Epithelial cell of esophagus (primary cell): ENCODE measurements at regions not wholly inside any gene's neighbourhood (a gene's known extent, or its start where the extent isn't known, plus 50 kb on each side); places are given as distances from the start of the nearest gene placed in this dataset.
"Not testable (repeated sequence)": the region's sequence is repeated elsewhere in the genome, so short reads cannot be mapped to it uniquely, and the experiment has no call there.

Experiments
- DNase-seq: peaks from one replicate; pipeline ENCODE4 v3.0.0; 2010; ENCODE audit warnings: low read depth
- H3K4me3 ChIP-seq: 2 replicates; pipeline ENCODE4 v1.5.1; 2011; ENCODE audit warnings: mild to moderate bottlenecking, low read length, control low read depth
- CTCF ChIP-seq: IDR thresholded peaks from 2 replicates; pipeline ENCODE4 v1.5.1; 2011; ENCODE audit warnings: low read depth, mild to moderate bottlenecking, low read length, control low read depth, inconsistent platforms; ENCODE audit not compliant: insufficient read depth; ENCODE audit errors: missing control alignments

DNA sequence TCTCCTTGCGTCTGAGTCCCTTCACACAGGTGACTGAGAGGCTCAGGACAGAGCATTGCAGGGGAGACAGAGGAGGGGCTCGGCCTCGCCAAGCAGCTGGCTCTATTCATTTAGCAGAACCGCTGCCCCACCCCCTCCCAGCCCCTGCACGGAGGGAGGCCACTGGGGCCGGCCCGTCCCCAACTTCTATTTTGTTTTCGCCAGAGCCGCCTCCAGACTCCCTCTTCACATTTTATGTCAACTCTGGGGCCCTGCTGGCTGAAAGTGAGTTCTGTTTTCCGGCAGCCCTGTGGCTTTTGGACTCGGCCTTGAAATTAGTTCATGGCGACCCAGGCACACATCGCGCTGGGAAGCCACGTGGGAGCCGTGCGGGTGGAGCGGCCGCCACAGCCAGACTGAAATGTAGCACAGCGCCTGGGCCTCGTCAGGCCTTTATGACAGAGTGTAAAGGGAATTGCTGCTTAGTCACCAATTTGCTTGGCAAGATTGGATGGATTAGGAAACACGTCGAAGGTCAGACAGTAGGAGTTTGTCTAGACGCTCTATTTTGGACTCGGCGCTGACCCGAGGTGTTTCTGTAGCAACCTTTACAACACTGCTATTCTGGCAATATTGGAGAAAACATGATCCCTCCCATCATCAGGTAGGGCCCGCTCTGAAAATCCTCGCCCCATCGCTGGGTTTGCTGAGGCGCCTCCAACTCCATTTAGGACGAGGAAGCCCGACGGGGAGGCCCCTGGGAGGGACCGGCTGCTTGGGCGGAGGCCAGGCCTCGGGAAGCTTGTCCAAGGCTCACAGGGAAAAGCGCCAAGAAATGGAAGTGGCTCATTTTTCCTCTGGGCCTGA lies 90.7 kb upstream of the CTDP1 start:
- TF ChIP-seq CTCF: no peak
- H3K4me3 ChIP-seq: no peak overlapping the region
- peak; percentile 16 for DNase-seq

GRCh38 chr18:79589601-79590091 lies 90.0 kb upstream of the CTDP1 start:
- no peak overlapping the region for H3K4me3 ChIP-seq
- TF ChIP-seq CTCF: no peak
- DNase-seq: no peak

DNA sequence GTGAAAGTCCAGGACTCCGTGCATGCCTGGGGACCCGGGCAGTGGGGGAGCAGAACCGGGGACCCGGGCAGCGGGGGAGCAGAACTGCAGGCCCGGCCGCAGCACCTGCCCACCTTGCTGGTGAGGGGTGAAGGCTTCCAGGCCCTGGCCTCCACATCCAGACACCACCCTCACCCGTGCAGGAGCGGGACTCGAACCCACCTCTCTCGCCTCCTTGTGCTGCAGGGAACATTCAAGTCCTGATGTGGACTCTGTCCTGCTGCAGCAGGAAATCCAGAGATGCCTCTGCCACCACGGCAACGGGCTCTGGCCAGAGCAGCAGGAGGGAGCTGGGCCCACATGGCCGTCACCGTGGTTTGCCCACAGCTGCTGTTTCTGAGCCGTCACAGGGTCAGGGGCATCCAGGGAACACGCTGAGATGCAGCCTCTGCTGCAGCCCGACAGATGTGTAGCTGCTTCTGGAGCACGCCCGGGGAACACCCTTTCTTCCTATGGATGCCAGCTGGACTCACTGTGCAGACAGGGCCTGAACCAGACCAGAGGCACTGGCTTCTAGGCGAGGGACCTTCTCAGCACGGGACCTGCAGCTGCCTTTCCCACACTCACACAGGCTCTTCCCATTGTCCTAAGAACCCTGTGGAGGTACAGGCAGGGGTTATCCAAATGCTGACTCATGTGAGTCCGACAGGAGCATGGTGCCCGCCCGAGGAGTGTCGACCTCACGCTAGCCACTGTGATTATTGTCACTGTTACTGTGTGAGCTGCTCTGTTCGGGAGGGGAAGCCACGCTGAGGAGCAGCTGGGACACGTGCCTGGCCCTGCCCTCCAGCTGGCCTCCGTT lies 89.2 kb upstream of the CTDP1 start:
- no peak for TF ChIP-seq CTCF
- no peak for DNase-seq

DNA sequence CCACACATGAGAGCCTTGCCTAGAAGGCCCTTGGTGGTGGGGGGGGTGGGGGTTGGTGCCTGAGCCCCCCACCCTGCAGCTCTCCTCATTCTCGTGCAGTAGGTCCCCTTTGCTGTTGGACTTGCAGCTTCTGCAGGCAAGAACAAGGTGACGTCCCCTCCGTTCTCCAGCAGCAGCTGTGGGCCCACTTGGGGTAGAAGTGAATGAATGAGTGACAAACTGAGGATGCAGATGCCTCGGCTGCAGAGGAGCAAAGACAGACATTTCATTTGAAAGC lies 88.6 kb upstream of the CTDP1 start:
- no peak for TF ChIP-seq CTCF
- no peak overlapping the region for H3K4me3 ChIP-seq
- DNase-seq: no peak

More for the DNA sequence above, 89.2 kb upstream of the CTDP1 start:
- no peak overlapping the region for H3K4me3 ChIP-seq

- H3K4me3 ChIP-seq: not testable (repeated sequence)
These were observed 86.9 kb upstream of the CTDP1 start for GRCh38 chr18:79592684-79593083.

DNA sequence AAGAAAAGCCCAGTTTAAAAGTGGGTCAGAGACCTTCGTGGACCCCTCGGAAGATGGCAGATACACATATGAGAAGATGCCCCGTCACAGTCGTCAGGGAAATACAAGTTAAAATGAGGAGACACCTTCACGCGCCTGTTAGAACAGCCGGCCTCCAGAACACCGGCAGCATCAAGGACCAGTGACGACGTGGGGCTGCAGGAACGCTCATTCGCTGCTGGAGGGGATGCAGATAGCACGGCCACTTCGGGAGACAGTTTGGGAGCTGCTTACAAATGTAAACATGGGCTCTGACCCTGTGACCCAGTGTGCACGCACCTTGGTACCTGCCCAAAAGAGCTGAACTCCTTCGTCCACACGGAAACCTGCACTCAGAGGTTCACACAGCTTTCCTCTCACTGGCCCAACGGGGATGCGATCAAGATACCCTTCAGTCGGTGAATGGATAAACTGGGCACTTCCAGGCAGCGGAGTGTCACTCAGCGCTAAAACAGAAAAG lies 83.7 kb upstream of the CTDP1 start:
- TF ChIP-seq CTCF: no peak
- DNase-seq: no peak
- no peak overlapping the region for H3K4me3 ChIP-seq

More at GRCh38 chr18:79592684-79593083, 86.9 kb upstream of the CTDP1 start:
- not testable (repeated sequence) for DNase-seq

GRCh38 chr18:79596446-79597175 lies 83.0 kb upstream of the CTDP1 start:
- H3K4me3 ChIP-seq: no peak overlapping the region
- no peak for DNase-seq
- no peak for TF ChIP-seq CTCF
